ENCODE measurements at regions not wholly inside any gene's neighbourhood (a gene's known extent, or its start where the extent isn't known, plus 50 kb on each side); places are given as distances from the start of the nearest gene placed in this dataset.
"Not testable (repeated sequence)": the region's sequence is repeated elsewhere in the genome, so short reads cannot be mapped to it uniquely, and the experiment has no call there.

GRCh38 chr12:30529489-30530269 lies 166.0 kb downstream of the IPO8 start:
- no peak for DNase-seq (ENCODE audit: low read depth in 2 of 2)
- no peak overlapping the region for H3K4me3 ChIP-seq (replicated peaks in 1 of 2; ENCODE audit: low read depth in 2 of 2, low read length in 2 of 2)
- TF ChIP-seq CTCF (IDR thresholded peaks at IDR 0.05; ENCODE audit: low read depth, low read length): no peak

DNA sequence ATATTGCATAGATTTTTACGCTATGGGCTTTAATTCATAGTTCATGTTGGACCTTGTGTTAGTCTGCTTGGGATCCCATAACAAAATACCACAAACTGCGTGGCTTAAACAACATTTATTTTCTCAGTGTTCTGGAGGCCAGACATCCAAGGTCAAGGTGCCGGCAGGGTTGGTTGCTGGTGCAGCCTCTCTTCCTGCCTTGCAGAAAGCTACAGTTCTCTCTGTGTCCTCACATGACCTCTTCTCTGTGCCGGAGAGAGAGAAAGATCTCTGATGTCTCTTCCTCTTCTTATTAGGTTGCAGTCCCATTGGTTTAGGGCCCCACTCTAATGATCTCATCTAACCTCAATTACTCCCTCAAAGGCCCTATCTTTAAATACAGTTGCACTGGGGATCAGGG lies 170.5 kb downstream of the IPO8 start:
- no peak overlapping the region for H3K4me3 ChIP-seq (replicated peaks in 1 of 2; ENCODE audit: low read depth in 2 of 2, low read length in 2 of 2)
- TF ChIP-seq CTCF (IDR thresholded peaks at IDR 0.05; ENCODE audit: low read depth, low read length): no peak
- DNase-seq (ENCODE audit: low read depth in 2 of 2): no peak

DNA sequence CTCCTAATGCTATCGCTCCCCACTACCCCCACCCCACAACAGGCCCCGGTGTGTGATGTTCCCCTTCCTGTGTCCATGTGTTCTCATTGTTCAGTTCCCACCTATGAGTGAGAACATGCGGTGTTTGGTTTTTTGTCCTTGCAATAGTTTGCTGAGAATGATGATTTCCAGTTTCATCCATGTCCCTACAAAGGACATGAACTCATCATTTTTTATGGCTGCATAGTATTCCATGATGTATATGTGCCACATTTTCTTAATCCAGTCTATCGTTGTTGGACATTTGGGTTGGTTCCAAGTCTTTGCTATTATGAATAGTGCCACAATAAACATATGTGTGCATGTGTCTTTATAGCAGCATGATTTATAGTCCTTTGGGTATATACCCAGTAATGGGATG lies 175.4 kb downstream of the IPO8 start:
- not testable (repeated sequence) for H3K4me3 ChIP-seq (replicated peaks in 1 of 2; ENCODE audit: low read depth in 2 of 2, low read length in 2 of 2); DNase-seq (ENCODE audit: low read depth in 2 of 2)

DNA sequence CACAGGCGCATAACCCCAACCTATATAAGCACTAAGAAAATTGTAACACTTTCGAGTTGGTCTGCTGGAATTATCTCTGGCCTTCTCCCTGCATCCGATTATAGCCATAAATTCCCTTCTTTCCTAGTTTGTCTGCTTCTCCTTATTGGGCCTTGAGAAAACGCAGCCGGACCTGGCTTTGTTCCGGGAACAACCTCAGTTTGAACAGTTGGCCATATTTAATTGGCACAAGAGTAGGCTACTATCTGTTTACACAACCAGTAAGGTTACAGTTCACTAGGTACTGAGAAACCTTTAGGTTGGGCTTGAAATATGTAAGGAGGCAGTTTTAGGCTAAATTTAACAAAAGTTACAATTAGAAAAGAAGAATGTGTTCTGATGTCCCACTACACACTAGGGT lies 176.1 kb downstream of the IPO8 start:
- no peak overlapping the region for H3K4me3 ChIP-seq (replicated peaks in 1 of 2; ENCODE audit: low read depth in 2 of 2, low read length in 2 of 2)
- DNase-seq (ENCODE audit: low read depth in 2 of 2): no peak
- no peak for TF ChIP-seq CTCF (IDR thresholded peaks at IDR 0.05; ENCODE audit: low read depth, low read length)

DNA sequence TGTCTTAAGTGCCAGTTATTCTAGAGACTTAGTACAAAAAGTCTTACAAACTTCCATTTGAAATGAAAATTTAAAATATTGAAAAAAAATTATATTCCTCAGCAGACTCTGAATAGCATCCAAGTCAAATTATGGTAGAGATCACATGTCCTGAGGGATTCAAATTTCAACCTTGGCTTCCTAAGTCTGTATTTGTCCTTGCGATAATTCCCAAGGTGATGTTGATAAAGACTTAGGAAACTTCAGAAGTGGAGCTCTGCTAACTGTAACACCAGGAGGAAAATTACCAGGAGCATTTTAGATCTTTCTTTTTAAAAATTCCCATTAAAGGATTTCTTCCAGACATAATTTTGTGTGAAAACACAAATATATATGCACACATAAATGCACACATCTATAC lies 178.3 kb downstream of the IPO8 start:
- TF ChIP-seq CTCF (IDR thresholded peaks at IDR 0.05; ENCODE audit: low read depth, low read length): no peak
- DNase-seq (ENCODE audit: low read depth in 2 of 2): peak in 1 of 2 donors; percentile 14
- H3K4me3 ChIP-seq (replicated peaks in 1 of 2; ENCODE audit: low read depth in 2 of 2, low read length in 2 of 2): no peak overlapping the region

GRCh38 chr12:30515351-30515750 lies 180.3 kb downstream of the IPO8 start:
- TF ChIP-seq CTCF (IDR thresholded peaks at IDR 0.05; ENCODE audit: low read depth, low read length): no peak
- H3K4me3 ChIP-seq (replicated peaks in 1 of 2; ENCODE audit: low read depth in 2 of 2, low read length in 2 of 2): no peak overlapping the region
- DNase-seq (ENCODE audit: low read depth in 2 of 2): peak; percentile 51 to 64

DNA sequence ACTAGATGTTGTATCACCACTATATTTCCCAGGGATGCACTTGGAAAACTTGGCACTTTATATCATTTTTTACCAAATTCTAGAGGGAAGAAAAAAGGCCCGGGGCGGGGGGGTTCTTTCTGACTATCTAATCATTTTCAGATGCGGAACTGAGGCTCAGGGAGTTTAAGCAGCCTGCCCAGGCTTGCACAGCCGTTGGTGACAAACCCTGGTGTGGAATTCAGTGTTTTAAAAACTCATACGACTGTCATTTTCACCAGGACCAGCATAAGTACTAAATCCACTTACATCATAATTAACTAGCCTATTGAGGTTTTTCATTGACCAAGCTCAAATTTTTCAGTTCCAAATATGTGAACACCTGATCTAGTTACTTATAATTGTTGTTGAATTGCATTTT lies 181.0 kb downstream of the IPO8 start:
- DNase-seq (ENCODE audit: low read depth in 2 of 2): no peak
- H3K4me3 ChIP-seq (replicated peaks in 1 of 2; ENCODE audit: low read depth in 2 of 2, low read length in 2 of 2): no peak overlapping the region
- no peak for TF ChIP-seq CTCF (IDR thresholded peaks at IDR 0.05; ENCODE audit: low read depth, low read length)
